ENCODE measurements at regions not wholly inside any gene's neighbourhood (a gene's known extent, or its start where the extent isn't known, plus 50 kb on each side); places are given as distances from the start of the nearest gene placed in this dataset.

DNA sequence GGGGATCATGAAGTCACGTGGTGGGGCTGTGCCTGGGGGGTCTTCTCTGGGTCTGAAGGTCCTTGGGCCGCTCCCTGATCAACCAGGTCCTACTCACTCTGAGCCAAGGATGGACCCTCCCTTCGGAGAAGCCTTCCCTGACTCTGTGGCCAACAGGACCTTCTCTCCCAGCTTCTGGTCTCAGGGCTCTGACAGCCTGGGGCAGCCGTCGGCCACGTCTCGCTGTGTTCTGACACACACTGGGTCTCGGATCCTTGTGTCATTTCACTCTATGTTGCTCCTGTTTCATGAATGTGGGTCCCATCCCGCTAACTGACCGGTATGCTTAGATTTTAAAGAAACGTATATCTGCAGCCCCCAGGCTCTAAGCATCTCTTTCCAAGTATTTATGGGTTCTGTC is 256.1 kb downstream of the ENGASE start (continued):
- TF ChIP-seq, protein P1, sequence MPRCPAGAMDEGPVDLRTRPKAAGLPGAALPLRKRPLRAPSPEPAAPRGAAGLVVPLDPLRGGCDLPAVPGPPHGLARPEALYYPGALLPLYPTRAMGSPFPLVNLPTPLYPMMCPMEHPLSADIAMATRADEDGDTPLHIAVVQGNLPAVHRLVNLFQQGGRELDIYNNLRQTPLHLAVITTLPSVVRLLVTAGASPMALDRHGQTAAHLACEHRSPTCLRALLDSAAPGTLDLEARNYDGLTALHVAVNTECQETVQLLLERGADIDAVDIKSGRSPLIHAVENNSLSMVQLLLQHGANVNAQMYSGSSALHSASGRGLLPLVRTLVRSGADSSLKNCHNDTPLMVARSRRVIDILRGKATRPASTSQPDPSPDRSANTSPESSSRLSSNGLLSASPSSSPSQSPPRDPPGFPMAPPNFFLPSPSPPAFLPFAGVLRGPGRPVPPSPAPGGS (IDR thresholded peaks at IDR 0.05), result no peak
- no peak for TF ChIP-seq BHLHE40 (IDR thresholded peaks at IDR 0.05; ENCODE audit: low read depth, low read length)

DNA sequence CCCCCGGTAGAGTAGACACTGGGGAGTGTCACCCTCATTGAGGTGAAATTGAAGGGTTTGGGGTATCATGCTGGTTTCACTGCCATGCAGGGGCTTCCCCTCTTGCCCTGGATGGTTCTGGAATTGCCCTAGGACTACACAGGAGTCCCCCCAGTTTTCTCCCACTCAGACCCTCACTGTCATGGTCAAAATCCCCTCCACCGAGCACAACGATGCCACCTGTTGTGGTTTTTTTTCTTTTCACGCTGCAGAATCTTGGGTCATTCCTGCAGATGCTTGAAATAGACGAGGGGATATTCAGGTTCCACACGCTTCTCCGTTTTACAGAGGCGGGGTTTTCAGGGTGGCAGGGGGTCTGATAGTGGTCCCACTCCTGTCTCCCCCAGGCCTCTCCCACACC is 255.6 kb downstream of the ENGASE start:
- Histone ChIP-seq H3K9me3 (no peaks in the 10 kb centered on the region), H3K4me2 (no peak overlapping the region), H3K4me1 (no peaks in the 10 kb centered on the region), H3K4me3 (no peak overlapping the region), H3K27ac (no peak overlapping the region)
- ChIA-PET POLR2A (no interaction called here), CTCF (interaction anchor here (1.0 to 2.0 kb wide), 3 partner anchors 7 to 18 kb away, joined by 3 to 6 read pairs (median 3); no protein-coding TSS in a partner anchor)
- DNase-seq (ENCODE audit: low read depth in 1 of 2, low spot score in 1 of 2) (no peak), ATAC-seq (no peak), FAIRE-seq (no peak)
- 72% methylated on average over 8 of the region's 8 CpGs for WGBS (ENCODE audit: missing lambda C conversion rate)
- TF ChIP-seq NR3C1 (IDR thresholded peaks at IDR 0.05) (no peak), NPAS2 (CRISPR knock-in tag; IDR thresholded peaks at IDR 0.05; ENCODE audit: borderline replicate concordance) (no peak), CBX8 (IDR thresholded peaks at IDR 0.05) (no peak), BHLHE40 (IDR thresholded peaks at IDR 0.05; ENCODE audit: low read depth, low read length) (no peak), CEBPB (IDR thresholded peaks at IDR 0.05) (no peak), RFX5 (IDR thresholded peaks at IDR 0.05) (no peak), HOXA7 (CRISPR knock-in tag; IDR thresholded peaks at IDR 0.05) (no peak), KDM1A (IDR thresholded peaks at IDR 0.05; ENCODE audit: low read depth) (no peak), HOXB13 (CRISPR knock-in tag; IDR thresholded peaks at IDR 0.05; ENCODE audit: low read depth) (no peak), FOSB (CRISPR knock-in tag; IDR thresholded peaks at IDR 0.05) (no peak), HEYL (CRISPR knock-in tag; IDR thresholded peaks at IDR 0.05) (no peak)
- TF ChIP-seq, protein P2, sequence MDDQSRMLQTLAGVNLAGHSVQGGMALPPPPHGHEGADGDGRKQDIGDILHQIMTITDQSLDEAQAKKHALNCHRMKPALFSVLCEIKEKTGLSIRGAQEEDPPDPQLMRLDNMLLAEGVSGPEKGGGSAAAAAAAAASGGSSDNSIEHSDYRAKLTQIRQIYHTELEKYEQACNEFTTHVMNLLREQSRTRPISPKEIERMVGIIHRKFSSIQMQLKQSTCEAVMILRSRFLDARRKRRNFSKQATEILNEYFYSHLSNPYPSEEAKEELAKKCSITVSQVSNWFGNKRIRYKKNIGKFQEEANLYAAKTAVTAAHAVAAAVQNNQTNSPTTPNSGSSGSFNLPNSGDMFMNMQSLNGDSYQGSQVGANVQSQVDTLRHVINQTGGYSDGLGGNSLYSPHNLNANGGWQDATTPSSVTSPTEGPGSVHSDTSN (IDR thresholded peaks at IDR 0.05), result no peak

DNA sequence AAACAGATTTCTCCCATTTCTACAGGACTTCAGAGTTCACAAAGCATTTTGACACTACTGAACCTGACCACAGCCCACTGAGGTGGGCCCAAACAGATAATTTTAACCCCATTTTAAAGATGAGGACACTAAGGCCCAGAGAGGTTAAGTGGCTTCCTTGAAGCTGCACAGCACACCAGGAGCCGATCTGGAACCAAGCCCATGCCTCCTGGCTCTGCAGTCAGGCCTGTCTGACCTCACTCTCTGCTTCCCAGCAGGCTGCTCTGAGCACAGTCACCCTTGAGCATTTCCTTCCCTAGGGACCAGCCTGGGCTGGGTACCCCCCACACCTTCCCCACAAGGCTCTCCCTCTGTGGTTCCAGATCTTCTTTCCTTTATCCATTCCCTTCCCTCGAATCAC is 252.2 kb downstream of the ENGASE start:
- ChIA-PET POLR2A (no interaction called here), CTCF (interaction anchor here (0.6 to 1.1 kb wide), 2 partner anchors 67 to 325 kb away, joined by 3 read pairs; no protein-coding TSS in a partner anchor)
- ATAC-seq, result no peak
- no peak for FAIRE-seq
- Histone ChIP-seq H3K4me1 (no peaks in the 10 kb centered on the region), H3K9me3 (no peaks in the 10 kb centered on the region), H3K27ac (no peak overlapping the region), H3K4me3 (no peak overlapping the region), H3K4me2 (no peak overlapping the region)
- no peak for DNase-seq (ENCODE audit: low read depth in 1 of 2, low spot score in 1 of 2)
- 15% methylated on average over 2 of the region's 2 CpGs for WGBS (ENCODE audit: missing lambda C conversion rate)
- no peak for TF ChIP-seq HEYL (CRISPR knock-in tag; IDR thresholded peaks at IDR 0.05)
- no peak for TF ChIP-seq MAZ (IDR thresholded peaks at IDR 0.05; ENCODE audit: borderline replicate concordance, low read depth, low read length)
- TF ChIP-seq JUN (IDR thresholded peaks at IDR 0.05), result no peak
- no peak for TF ChIP-seq CEBPB (IDR thresholded peaks at IDR 0.05)
- TF ChIP-seq, protein P3, sequence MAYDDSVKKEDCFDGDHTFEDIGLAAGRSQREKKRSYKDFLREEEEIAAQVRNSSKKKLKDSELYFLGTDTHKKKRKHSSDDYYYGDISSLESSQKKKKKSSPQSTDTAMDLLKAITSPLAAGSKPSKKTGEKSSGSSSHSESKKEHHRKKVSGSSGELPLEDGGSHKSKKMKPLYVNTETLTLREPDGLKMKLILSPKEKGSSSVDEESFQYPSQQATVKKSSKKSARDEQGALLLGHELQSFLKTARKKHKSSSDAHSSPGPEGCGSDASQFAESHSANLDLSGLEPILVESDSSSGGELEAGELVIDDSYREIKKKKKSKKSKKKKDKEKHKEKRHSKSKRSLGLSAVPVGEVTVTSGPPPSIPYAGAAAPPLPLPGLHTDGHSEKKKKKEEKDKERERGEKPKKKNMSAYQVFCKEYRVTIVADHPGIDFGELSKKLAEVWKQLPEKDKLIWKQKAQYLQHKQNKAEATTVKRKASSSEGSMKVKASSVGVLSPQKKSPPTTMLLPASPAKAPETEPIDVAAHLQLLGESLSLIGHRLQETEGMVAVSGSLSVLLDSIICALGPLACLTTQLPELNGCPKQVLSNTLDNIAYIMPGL (CRISPR knock-in tag; IDR thresholded peaks at IDR 0.05; ENCODE audit: borderline replicate concordance), result no peak
- no peak for TF ChIP-seq ZFP36 (IDR thresholded peaks at IDR 0.05; ENCODE audit: borderline replicate concordance, partially characterized antibody)
- no peak for TF ChIP-seq FOSL2 (IDR thresholded peaks at IDR 0.05)
- no peak for TF ChIP-seq FOSL2 (CRISPR knock-in tag; IDR thresholded peaks at IDR 0.05)
- TF ChIP-seq, protein P4, sequence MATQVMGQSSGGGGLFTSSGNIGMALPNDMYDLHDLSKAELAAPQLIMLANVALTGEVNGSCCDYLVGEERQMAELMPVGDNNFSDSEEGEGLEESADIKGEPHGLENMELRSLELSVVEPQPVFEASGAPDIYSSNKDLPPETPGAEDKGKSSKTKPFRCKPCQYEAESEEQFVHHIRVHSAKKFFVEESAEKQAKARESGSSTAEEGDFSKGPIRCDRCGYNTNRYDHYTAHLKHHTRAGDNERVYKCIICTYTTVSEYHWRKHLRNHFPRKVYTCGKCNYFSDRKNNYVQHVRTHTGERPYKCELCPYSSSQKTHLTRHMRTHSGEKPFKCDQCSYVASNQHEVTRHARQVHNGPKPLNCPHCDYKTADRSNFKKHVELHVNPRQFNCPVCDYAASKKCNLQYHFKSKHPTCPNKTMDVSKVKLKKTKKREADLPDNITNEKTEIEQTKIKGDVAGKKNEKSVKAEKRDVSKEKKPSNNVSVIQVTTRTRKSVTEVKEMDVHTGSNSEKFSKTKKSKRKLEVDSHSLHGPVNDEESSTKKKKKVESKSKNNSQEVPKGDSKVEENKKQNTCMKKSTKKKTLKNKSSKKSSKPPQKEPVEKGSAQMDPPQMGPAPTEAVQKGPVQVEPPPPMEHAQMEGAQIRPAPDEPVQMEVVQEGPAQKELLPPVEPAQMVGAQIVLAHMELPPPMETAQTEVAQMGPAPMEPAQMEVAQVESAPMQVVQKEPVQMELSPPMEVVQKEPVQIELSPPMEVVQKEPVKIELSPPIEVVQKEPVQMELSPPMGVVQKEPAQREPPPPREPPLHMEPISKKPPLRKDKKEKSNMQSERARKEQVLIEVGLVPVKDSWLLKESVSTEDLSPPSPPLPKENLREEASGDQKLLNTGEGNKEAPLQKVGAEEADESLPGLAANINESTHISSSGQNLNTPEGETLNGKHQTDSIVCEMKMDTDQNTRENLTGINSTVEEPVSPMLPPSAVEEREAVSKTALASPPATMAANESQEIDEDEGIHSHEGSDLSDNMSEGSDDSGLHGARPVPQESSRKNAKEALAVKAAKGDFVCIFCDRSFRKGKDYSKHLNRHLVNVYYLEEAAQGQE (IDR thresholded peaks at IDR 0.05), result no peak
- no peak for TF ChIP-seq EHF (CRISPR knock-in tag; IDR thresholded peaks at IDR 0.05)
- TF ChIP-seq EHMT2 (IDR thresholded peaks at IDR 0.05; ENCODE audit: low read depth), result no peak
- no peak for TF ChIP-seq RARB (CRISPR knock-in tag; IDR thresholded peaks at IDR 0.05)
- TF ChIP-seq, protein P5, sequence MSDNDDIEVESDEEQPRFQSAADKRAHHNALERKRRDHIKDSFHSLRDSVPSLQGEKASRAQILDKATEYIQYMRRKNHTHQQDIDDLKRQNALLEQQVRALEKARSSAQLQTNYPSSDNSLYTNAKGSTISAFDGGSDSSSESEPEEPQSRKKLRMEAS (IDR thresholded peaks at IDR 0.05), result no peak
- no peak for TF ChIP-seq CHD4 (IDR thresholded peaks at IDR 0.05; ENCODE audit: borderline replicate concordance)
- TF ChIP-seq PHF8 (IDR thresholded peaks at IDR 0.05; ENCODE audit: borderline replicate concordance, low read depth), result no peak
- TF ChIP-seq, protein P6, sequence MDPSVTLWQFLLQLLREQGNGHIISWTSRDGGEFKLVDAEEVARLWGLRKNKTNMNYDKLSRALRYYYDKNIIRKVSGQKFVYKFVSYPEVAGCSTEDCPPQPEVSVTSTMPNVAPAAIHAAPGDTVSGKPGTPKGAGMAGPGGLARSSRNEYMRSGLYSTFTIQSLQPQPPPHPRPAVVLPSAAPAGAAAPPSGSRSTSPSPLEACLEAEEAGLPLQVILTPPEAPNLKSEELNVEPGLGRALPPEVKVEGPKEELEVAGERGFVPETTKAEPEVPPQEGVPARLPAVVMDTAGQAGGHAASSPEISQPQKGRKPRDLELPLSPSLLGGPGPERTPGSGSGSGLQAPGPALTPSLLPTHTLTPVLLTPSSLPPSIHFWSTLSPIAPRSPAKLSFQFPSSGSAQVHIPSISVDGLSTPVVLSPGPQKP (IDR thresholded peaks at IDR 0.05; ENCODE audit: low read depth, low read length), result no peak
- TF ChIP-seq ZC3H11A (IDR thresholded peaks at IDR 0.05), result no peak

Data from A549 (cell line).